ENCODE measurements at regions not wholly inside any gene's neighbourhood (a gene's known extent, or its start where the extent isn't known, plus 50 kb on each side); places are given as distances from the start of the nearest gene placed in this dataset.

- TF ChIP-seq CTCF (IDR thresholded peaks at IDR 0.05; ENCODE audit: control extremely low read depth in 1 of 3, insufficient read depth in 1 of 3, low read depth in 1 of 3, low read length in 3 of 3) (no peak), CHD2 (IDR thresholded peaks at IDR 0.05; ENCODE audit: low read length) (no peak), TEAD4 (IDR thresholded peaks at IDR 0.05; ENCODE audit: low read depth, low read length) (no peak), EP300 (IDR thresholded peaks at IDR 0.05; ENCODE audit: borderline replicate concordance in 1 of 2, low read depth in 2 of 2, low read length in 2 of 2) (no peak), POLR2AphosphoS5 (IDR thresholded peaks at IDR 0.05; ENCODE audit: low read depth, low read length) (no peak), GABPA (IDR thresholded peaks at IDR 0.05; ENCODE audit: borderline replicate concordance, insufficient read depth, low read length) (no peak), TAF1 (IDR thresholded peaks at IDR 0.05; ENCODE audit: low read depth, low read length) (no peak), RNF2 (IDR thresholded peaks at IDR 0.05; ENCODE audit: borderline replicate concordance, low read depth, low read length, missing control alignments, poor library complexity, severe bottlenecking) (no peak), TCF12 (IDR thresholded peaks at IDR 0.05; ENCODE audit: low read depth, low read length) (no peak), SUZ12 (IDR thresholded peaks at IDR 0.05; ENCODE audit: low read length) (no peak), PHF8 (conservative IDR thresholded peaks at IDR 0.05; ENCODE audit: low read depth, low read length) (no peak), ATF3 (IDR thresholded peaks at IDR 0.05; ENCODE audit: insufficient read depth, low read depth, low read length) (no peak), HDAC2 (IDR thresholded peaks at IDR 0.05; ENCODE audit: borderline replicate concordance in 1 of 2, low read depth in 2 of 2, low read length in 2 of 2) (no peak)
Observed at GRCh38 chr12:107437954-107438353, 247.6 kb upstream of the PWP1 start.

All from H1 (cell line).